ENCODE measurements at regions not wholly inside any gene's neighbourhood (a gene's known extent, or its start where the extent isn't known, plus 50 kb on each side); places are given as distances from the start of the nearest gene placed in this dataset.
A peak's percentile ranks its signal among the peaks of the same experiment; 100 is the strongest.

GRCh38 chr13:106961651-106962050 is 393.7 kb upstream of the ARGLU1 start:
- no peak for DNase-seq (ENCODE audit: low spot score)

- no peak for DNase-seq (ENCODE audit: low spot score)
These were observed 393.3 kb upstream of the ARGLU1 start for GRCh38 chr13:106961216-106961615.

- no peak for DNase-seq (ENCODE audit: low spot score)
These were observed 390.7 kb upstream of the ARGLU1 start for GRCh38 chr13:106958621-106959048.

- no peak for DNase-seq (ENCODE audit: low spot score)
These were observed 374.6 kb upstream of the ARGLU1 start for GRCh38 chr13:106942563-106942962.

DNA sequence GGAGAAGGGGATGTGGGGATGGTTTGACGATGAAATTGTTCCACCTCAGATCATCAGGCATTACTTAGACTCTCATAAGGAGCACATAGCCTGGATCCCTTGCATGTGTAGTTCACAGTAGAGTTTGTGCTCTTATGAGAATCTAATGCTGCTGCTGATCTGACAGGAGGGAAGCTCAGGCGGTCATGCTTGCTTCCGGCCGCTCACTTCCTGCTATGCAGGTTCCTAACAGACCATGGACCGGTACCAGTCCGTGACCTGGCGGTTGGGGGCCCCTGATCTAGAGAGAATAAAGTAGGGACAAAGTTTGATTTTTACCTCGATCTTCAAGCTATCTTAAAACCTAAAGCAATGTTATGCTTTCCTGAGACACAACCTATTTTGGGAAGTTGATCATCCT is 373.8 kb upstream of the ARGLU1 start:
- no peak for DNase-seq (ENCODE audit: low spot score)

GRCh38 chr13:106927421-106927820 is 359.5 kb upstream of the ARGLU1 start:
- no peak for DNase-seq (ENCODE audit: low spot score)

GRCh38 chr13:106922384-106922783 is 354.4 kb upstream of the ARGLU1 start:
- DNase-seq (ENCODE audit: low spot score) = no peak

- DNase-seq (ENCODE audit: low spot score) = peak; percentile 53
These were observed 351.7 kb upstream of the ARGLU1 start for GRCh38 chr13:106919638-106920037.

GRCh38 chr13:106919133-106919532 is 351.2 kb upstream of the ARGLU1 start:
- DNase-seq (ENCODE audit: low spot score) = no peak

DNA sequence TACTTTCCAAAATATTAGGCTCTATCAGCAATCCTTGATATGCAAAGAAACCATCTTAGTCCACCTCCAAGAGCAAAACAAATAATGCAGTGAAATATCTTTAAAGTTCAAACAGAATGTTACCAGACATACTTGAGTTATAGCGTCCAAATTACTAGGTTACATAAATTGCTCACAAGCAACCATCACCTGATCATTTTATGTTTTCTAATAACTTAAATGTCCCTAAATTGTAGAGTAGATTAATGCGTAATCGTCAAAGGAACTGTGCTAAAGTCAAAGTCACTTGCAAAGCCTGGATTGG is 350.6 kb upstream of the ARGLU1 start:
- no peak for DNase-seq (ENCODE audit: low spot score)

- DNase-seq (ENCODE audit: low spot score) = peak; percentile 92
These were observed 350.0 kb upstream of the ARGLU1 start for GRCh38 chr13:106917673-106918556.

GRCh38 chr13:106917024-106917571 is 349.2 kb upstream of the ARGLU1 start:
- no peak for DNase-seq (ENCODE audit: low spot score)

DNA sequence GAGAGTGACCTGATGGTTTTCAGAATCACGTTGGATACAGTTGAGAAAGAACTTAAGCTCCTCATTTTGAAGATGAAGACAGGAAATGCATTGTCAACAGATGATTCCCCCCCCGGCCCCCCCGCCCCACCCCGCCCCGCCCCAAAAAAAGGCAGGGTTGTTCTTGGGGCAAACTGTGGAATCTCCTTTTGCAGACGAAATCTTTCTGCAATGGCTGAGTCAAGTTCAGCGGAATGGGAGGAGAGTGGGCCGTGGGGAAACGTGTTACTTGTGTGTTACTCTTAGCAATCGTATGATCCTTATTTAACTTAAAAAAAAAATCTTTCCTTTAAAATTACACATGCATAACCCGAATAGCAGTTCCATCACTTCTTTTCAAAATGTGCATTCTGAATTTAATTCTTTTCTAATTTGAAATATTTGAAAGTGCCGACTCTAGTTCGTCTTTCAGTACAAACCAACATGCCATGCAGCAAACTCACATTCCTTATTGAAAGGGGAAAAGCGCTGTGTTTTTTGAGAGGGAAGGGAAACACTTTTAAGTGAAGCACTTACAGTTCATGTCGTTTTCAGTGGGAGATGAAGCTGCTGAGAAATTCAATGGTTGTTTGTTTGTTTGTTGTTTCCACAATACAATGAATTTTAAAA is 348.5 kb upstream of the ARGLU1 start:
- DNase-seq (ENCODE audit: low spot score) = no peak

DNA sequence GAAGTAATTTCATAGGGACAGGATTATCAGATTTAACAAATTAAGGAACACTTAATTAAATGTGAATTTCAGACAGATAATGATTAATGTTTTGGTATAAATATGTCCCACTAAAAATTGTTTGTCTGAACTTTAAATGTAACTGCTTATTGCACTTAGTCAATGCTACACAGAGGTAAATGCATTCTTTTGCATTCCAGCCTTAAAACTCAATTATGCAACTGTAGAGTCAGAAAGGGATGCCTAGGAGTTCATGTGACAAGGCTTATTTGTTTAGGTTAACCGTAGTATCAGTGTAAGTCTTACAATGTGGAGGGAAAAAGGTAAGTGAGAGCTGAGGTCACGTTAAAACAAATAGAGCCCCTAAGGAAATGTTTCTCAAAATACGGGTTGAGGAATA is 347.2 kb upstream of the ARGLU1 start:
- DNase-seq (ENCODE audit: low spot score) = no peak

GRCh38 chr13:106911627-106912026 is 343.7 kb upstream of the ARGLU1 start:
- no peak for DNase-seq (ENCODE audit: low spot score)

- DNase-seq (ENCODE audit: low spot score) = no peak
These were observed 343.1 kb upstream of the ARGLU1 start for GRCh38 chr13:106911020-106911419.

GRCh38 chr13:106906426-106906996 is 338.6 kb upstream of the ARGLU1 start:
- DNase-seq (ENCODE audit: low spot score) = no peak

- DNase-seq (ENCODE audit: low spot score) = no peak
These were observed 337.6 kb upstream of the ARGLU1 start for GRCh38 chr13:106905380-106906162.

GRCh38 chr13:106899442-106899841 is 331.5 kb upstream of the ARGLU1 start:
- no peak for DNase-seq (ENCODE audit: low spot score)

- DNase-seq (ENCODE audit: low spot score) = no peak
These were observed 330.3 kb upstream of the ARGLU1 start for GRCh38 chr13:106898231-106898630.

- no peak for DNase-seq (ENCODE audit: low spot score)
These were observed 320.2 kb upstream of the ARGLU1 start for GRCh38 chr13:106888148-106888547.

- DNase-seq (ENCODE audit: low spot score) = no peak
These were observed 319.7 kb upstream of the ARGLU1 start for GRCh38 chr13:106887686-106888085.

All from ecto neural progenitor cell (in vitro differentiated cells).